ENCODE measurements at regions not wholly inside any gene's neighbourhood (a gene's known extent, or its start where the extent isn't known, plus 50 kb on each side); places are given as distances from the start of the nearest gene placed in this dataset.
"Not testable (repeated sequence)": the region's sequence is repeated elsewhere in the genome, so short reads cannot be mapped to it uniquely, and the experiment has no call there.

DNA sequence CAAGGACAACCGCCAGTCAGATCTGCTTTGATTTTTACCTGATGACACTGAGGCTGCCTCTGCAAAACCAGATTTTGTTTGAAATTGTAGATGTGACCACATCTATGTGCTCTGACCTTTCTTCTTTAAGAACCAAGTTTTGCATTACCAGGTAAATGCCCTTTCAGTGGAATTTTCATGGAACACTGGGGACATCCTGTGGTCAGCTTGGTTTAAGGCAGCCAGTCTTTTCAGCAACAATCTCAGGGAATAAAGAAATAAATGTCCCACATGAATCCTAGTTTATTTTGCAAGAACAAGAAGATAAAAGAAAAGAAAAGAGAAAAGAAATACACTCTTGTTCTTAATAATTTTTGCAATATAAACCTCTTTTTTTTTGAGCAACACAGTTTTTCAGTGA is 90.6 kb downstream of the POU3F3 start:
- Histone ChIP-seq H3K27ac (no peak overlapping the region), H3K27me3 (ENCODE audit: insufficient read depth, low read depth) (peaks cover 80% of the 10 kb centered on the region), H3K36me3 (ENCODE audit: low read depth) (no peaks in the 10 kb centered on the region), H3K79me2 (ENCODE audit: low read depth) (no peaks in the 10 kb centered on the region), H3K9me2 (ENCODE audit: insufficient read depth) (no peaks in the 10 kb centered on the region), H3K4me2 (no peak overlapping the region), H3K4me3 (no peak overlapping the region), H3K9me3 (ENCODE audit: insufficient read depth, low read depth) (no peaks in the 10 kb centered on the region), H3K4me1 (replicated peaks; ENCODE audit: insufficient read depth) (no peaks in the 10 kb centered on the region), H2AFZ (no peak overlapping the region), H4K20me1 (ENCODE audit: insufficient read depth) (no peaks in the 10 kb centered on the region), H3F3A (ENCODE audit: insufficient read depth, low read depth) (no peaks in the 10 kb centered on the region)
- TF ChIP-seq EZH2 (IDR thresholded peaks at IDR 0.05; ENCODE audit: low read depth), result no peak
- TF ChIP-seq, protein P1, sequence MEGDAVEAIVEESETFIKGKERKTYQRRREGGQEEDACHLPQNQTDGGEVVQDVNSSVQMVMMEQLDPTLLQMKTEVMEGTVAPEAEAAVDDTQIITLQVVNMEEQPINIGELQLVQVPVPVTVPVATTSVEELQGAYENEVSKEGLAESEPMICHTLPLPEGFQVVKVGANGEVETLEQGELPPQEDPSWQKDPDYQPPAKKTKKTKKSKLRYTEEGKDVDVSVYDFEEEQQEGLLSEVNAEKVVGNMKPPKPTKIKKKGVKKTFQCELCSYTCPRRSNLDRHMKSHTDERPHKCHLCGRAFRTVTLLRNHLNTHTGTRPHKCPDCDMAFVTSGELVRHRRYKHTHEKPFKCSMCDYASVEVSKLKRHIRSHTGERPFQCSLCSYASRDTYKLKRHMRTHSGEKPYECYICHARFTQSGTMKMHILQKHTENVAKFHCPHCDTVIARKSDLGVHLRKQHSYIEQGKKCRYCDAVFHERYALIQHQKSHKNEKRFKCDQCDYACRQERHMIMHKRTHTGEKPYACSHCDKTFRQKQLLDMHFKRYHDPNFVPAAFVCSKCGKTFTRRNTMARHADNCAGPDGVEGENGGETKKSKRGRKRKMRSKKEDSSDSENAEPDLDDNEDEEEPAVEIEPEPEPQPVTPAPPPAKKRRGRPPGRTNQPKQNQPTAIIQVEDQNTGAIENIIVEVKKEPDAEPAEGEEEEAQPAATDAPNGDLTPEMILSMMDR (conservative IDR thresholded peaks at IDR 0.05), result peak; percentile 60
- intact Hi-C loops (cut with micrococcal nuclease; ENCODE audit: unreplicated experiment), result loop anchor here (10.0 kb wide), 1 partner anchor 1780 kb away; no protein-coding TSS in a partner anchor
- DNase-seq, result peak in 1 of 2 experiments; percentile 3
- ChIA-PET CTCF (no interaction called here), POLR2A (ENCODE audit: unreplicated experiment) (no interaction called here)
- no TSS peak for BruUV-seq (replicated peaks)

- no peaks in the 10 kb centered on the region for H3K9me3 ChIP-seq (ENCODE audit: insufficient read depth, low read depth)
- DNase-seq, result no peak
- intact Hi-C loops (cut with micrococcal nuclease; ENCODE audit: unreplicated experiment), result loop anchor here (10.0 kb wide), 1 partner anchor 1780 kb away; no protein-coding TSS in a partner anchor
- no peaks in the 10 kb centered on the region for H3F3A ChIP-seq (ENCODE audit: insufficient read depth, low read depth)
- no peaks in the 10 kb centered on the region for H4K20me1 ChIP-seq (ENCODE audit: insufficient read depth)
- no peaks in the 10 kb centered on the region for H3K36me3 ChIP-seq (ENCODE audit: low read depth)
- POLR2A ChIA-PET (ENCODE audit: unreplicated experiment), result no interaction called here
- no peak overlapping the region for H3K27ac ChIP-seq
- CTCF ChIA-PET, result no interaction called here
- no peaks in the 10 kb centered on the region for H3K79me2 ChIP-seq (ENCODE audit: low read depth)
- BruUV-seq (replicated peaks), result no TSS peak
- no peak overlapping the region for H2AFZ ChIP-seq
- no peaks in the 10 kb centered on the region for H3K9me2 ChIP-seq (ENCODE audit: insufficient read depth)
- H3K27me3 ChIP-seq (ENCODE audit: insufficient read depth, low read depth), result peaks cover 80% of the 10 kb centered on the region
- no peaks in the 10 kb centered on the region for H3K4me1 ChIP-seq (replicated peaks; ENCODE audit: insufficient read depth)
- H3K4me3 ChIP-seq, result no peak overlapping the region
- H3K4me2 ChIP-seq, result no peak overlapping the region
- TF ChIP-seq, protein P1 (conservative IDR thresholded peaks at IDR 0.05), result no peak
- no peak for TF ChIP-seq EZH2 (IDR thresholded peaks at IDR 0.05; ENCODE audit: low read depth)
Measured at GRCh38 chr2:104945121-104945520, 91.2 kb downstream of the POU3F3 start.

- CTCF ChIA-PET, result no interaction called here
- TF ChIP-seq, protein P1 (conservative IDR thresholded peaks at IDR 0.05), result no peak
- no peak for TF ChIP-seq EZH2 (IDR thresholded peaks at IDR 0.05; ENCODE audit: low read depth)
- no peaks in the 10 kb centered on the region for H3K9me2 ChIP-seq (ENCODE audit: insufficient read depth)
- no peak overlapping the region for H2AFZ ChIP-seq
- H3K79me2 ChIP-seq (ENCODE audit: low read depth), result no peaks in the 10 kb centered on the region
- no peak overlapping the region for H3K27ac ChIP-seq
- no TSS peak for BruUV-seq (replicated peaks)
- H3K27me3 ChIP-seq (ENCODE audit: insufficient read depth, low read depth), result peaks cover 80% of the 10 kb centered on the region
- H3K36me3 ChIP-seq (ENCODE audit: low read depth), result no peaks in the 10 kb centered on the region
- H3F3A ChIP-seq (ENCODE audit: insufficient read depth, low read depth), result no peaks in the 10 kb centered on the region
- POLR2A ChIA-PET (ENCODE audit: unreplicated experiment), result no interaction called here
- H3K9me3 ChIP-seq (ENCODE audit: insufficient read depth, low read depth), result no peaks in the 10 kb centered on the region
- DNase-seq, result no peak
- no peaks in the 10 kb centered on the region for H4K20me1 ChIP-seq (ENCODE audit: insufficient read depth)
- H3K4me3 ChIP-seq, result no peak overlapping the region
- H3K4me1 ChIP-seq (replicated peaks; ENCODE audit: insufficient read depth), result no peaks in the 10 kb centered on the region
- H3K4me2 ChIP-seq, result no peak overlapping the region
- intact Hi-C loops (cut with micrococcal nuclease; ENCODE audit: unreplicated experiment), result loop anchor here (10.0 kb wide), 1 partner anchor 1781 kb away; no protein-coding TSS in a partner anchor
Measured at GRCh38 chr2:104945866-104946265, 92.0 kb downstream of the POU3F3 start.

GRCh38 chr2:104947456-104947855 is 90.4 kb upstream of the MRPS9 start:
- H3K36me3 ChIP-seq (ENCODE audit: low read depth); POLR2A ChIA-PET (ENCODE audit: unreplicated experiment); BruUV-seq (replicated peaks); H3K9me2 ChIP-seq (ENCODE audit: insufficient read depth); H3K79me2 ChIP-seq (ENCODE audit: low read depth); CTCF ChIA-PET; H3K4me3 ChIP-seq; H4K20me1 ChIP-seq (ENCODE audit: insufficient read depth); H3F3A ChIP-seq (ENCODE audit: insufficient read depth, low read depth); H2AFZ ChIP-seq; H3K4me2 ChIP-seq; H3K9me3 ChIP-seq (ENCODE audit: insufficient read depth, low read depth); H3K27ac ChIP-seq; H3K4me1 ChIP-seq (replicated peaks; ENCODE audit: insufficient read depth): not testable (repeated sequence)
- intact Hi-C loops (cut with micrococcal nuclease; ENCODE audit: unreplicated experiment), result loop anchor here (10.0 kb wide), 1 partner anchor 1783 kb away; no protein-coding TSS in a partner anchor
- H3K27me3 ChIP-seq (ENCODE audit: insufficient read depth, low read depth), result peaks cover 67% of the 10 kb centered on the region
- DNase-seq, result peak in 1 of 2 experiments; percentile 47

All from PC-9 (cell line).